ENCODE measurements at regions not wholly inside any gene's neighbourhood (a gene's known extent, or its start where the extent isn't known, plus 50 kb on each side); places are given as distances from the start of the nearest gene placed in this dataset.

- DNase-seq (ENCODE audit: low read depth), result no peak
- in situ Hi-C loops (cut with HindIII; ENCODE audit: low sequenced_read_pairs), result no loop called here
- TF ChIP-seq CTCF (IDR thresholded peaks at IDR 0.05; ENCODE audit: low read depth, low read length, missing control alignments), result no peak
- H3K4me3 ChIP-seq (ENCODE audit: low read depth, low read length), result no peak overlapping the region
These were observed 74.7 kb upstream of the CDH5 start for GRCh38 chr16:66291833-66292232.

DNA sequence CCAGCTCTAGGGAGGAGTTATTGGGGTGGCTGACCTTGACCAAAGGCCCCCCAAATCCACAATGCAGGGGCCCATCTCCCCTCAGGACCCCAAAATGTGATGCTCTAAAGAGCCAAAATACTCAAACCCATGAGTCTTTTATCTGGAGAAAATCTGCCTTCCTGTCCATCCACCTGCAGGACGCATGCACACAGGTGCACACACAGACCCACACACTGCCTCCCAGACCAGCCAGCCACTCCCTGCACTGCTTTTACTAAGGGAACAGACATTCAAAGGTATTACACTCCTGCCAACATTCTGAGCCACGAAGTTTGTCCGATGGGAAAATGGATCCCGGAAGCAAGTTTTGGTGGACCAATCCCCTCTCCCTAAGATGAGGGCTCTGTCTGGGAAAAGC, 76.1 kb upstream of the CDH5 start:
- in situ Hi-C loops (cut with HindIII; ENCODE audit: low sequenced_read_pairs), result no loop called here
- TF ChIP-seq CTCF (IDR thresholded peaks at IDR 0.05; ENCODE audit: low read depth, low read length, missing control alignments), result no peak
- H3K4me3 ChIP-seq (ENCODE audit: low read depth, low read length), result no peak overlapping the region
- no peak for DNase-seq (ENCODE audit: low read depth)

- in situ Hi-C loops (cut with HindIII; ENCODE audit: low sequenced_read_pairs), result no loop called here
- no peak overlapping the region for H3K4me3 ChIP-seq (ENCODE audit: low read depth, low read length)
- DNase-seq (ENCODE audit: low read depth), result no peak
- TF ChIP-seq CTCF (IDR thresholded peaks at IDR 0.05; ENCODE audit: low read depth, low read length, missing control alignments), result no peak
These were observed 76.5 kb upstream of the CDH5 start for GRCh38 chr16:66289986-66290385.

- H3K4me3 ChIP-seq (ENCODE audit: low read depth, low read length), result no peak overlapping the region
- in situ Hi-C loops (cut with HindIII; ENCODE audit: low sequenced_read_pairs), result no loop called here
- no peak for TF ChIP-seq CTCF (IDR thresholded peaks at IDR 0.05; ENCODE audit: low read depth, low read length, missing control alignments)
- DNase-seq (ENCODE audit: low read depth), result no peak
These were observed 77.3 kb upstream of the CDH5 start for GRCh38 chr16:66289051-66289680.

DNA sequence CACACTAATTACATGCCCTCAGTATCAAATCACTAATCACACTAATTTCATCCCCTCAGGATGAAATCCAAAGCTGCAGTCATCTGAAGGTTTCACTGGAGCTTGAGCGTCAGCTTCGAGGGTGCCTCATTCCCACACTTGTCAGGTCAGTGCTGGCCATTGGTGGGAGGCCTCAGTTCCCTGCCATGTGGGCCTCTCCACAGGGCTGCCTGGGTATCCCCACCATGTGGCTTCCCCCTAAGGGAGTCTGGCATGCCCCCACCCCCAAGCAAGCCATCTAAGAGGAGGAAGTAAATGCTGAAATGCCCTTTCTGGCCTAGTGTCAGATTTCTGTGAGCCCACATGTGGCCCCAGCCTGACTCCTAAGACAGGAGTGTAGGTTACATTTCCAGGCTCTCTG, 78.6 kb upstream of the CDH5 start:
- TF ChIP-seq CTCF (IDR thresholded peaks at IDR 0.05; ENCODE audit: low read depth, low read length, missing control alignments), result no peak
- DNase-seq (ENCODE audit: low read depth), result no peak
- in situ Hi-C loops (cut with HindIII; ENCODE audit: low sequenced_read_pairs), result no loop called here
- no peak overlapping the region for H3K4me3 ChIP-seq (ENCODE audit: low read depth, low read length)

DNA sequence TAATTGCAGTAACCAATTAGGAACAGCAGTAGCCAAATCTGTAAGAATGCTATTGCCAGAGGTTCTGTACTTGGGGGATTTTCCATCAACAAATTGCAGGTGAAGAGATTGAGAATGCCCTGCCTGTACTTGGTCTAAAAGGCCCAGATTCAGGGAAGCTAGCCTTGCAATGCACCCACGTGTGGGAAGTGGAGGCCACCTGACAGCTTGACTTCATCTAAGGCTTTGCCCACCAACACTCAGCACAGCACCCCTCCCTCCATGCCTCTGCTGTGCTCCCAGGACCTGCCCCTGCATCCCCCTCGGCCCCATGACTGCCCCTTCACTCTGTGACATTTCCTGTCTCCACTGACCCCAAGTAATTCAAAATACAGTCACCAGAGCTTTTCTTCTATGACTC, 79.1 kb upstream of the CDH5 start:
- H3K4me3 ChIP-seq (ENCODE audit: low read depth, low read length), result no peak overlapping the region
- TF ChIP-seq CTCF (IDR thresholded peaks at IDR 0.05; ENCODE audit: low read depth, low read length, missing control alignments), result no peak
- in situ Hi-C loops (cut with HindIII; ENCODE audit: low sequenced_read_pairs), result no loop called here
- no peak for DNase-seq (ENCODE audit: low read depth)

All from astrocyte of the cerebellum (primary cell).